B cell (primary cell): ENCODE measurements at regions not wholly inside any gene's neighbourhood (a gene's known extent, or its start where the extent isn't known, plus 50 kb on each side); places are given as distances from the start of the nearest gene placed in this dataset.

Source experiments
- CTCF ChIP-seq: fragments of 200-600 bp; IDR thresholded peaks from one replicate; pipeline ENCODE4 v1.8.0; 2022; ENCODE audit warnings: antibody characterized with exemption, mild to moderate bottlenecking
- EZH2 ChIP-seq: IDR thresholded peaks from 2 replicates; pipeline ENCODE4 v1.6.1; 2012; ENCODE audit warnings: borderline replicate concordance, low read depth, mild to moderate bottlenecking, moderate library complexity, low read length; ENCODE audit not compliant: insufficient read depth, poor library complexity, severe bottlenecking

DNA sequence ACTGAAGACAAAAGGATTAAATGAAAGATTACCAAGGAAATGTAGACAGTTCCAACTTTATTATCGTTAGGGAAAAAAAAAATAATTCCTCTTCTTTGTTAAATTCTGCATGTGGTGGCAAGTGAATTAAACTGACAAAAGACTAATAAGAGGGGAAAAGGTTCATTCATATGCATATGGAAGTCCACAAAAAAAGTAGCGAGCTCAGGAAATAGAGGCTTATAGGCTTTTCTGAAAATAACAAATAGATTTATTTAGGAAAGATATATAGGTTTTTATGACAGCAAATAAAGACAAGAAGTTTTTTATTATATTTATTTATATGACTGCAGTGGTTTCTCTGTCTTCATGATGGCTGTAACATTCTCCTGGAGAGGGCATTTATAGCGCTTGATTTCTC lies 246.0 kb downstream of the NAF1 start:
- TF ChIP-seq EZH2 (no peak), CTCF (no peak)
